ENCODE measurements at regions not wholly inside any gene's neighbourhood (a gene's known extent, or its start where the extent isn't known, plus 50 kb on each side); places are given as distances from the start of the nearest gene placed in this dataset.

GRCh38 chr3:153880493-153880892 lies 240.7 kb upstream of the ARHGEF26 start:
- Mint-ChIP-seq H3K36me3 (ENCODE audit: low read depth) (no peaks in the 10 kb centered on the region), H3K9me3 (peaks cover 19% of the 10 kb centered on the region), H3K27me3 (ENCODE audit: insufficient read depth) (no peaks in the 10 kb centered on the region), H3K27ac (no peak overlapping the region), H3K4me1 (ENCODE audit: low read depth) (no peaks in the 10 kb centered on the region), H3K4me3 (no peak overlapping the region)
- no peak for DNase-seq
- no peak for TF ChIP-seq CTCF (IDR thresholded peaks at IDR 0.05)

- DNase-seq, result no peak
- TF ChIP-seq CTCF (IDR thresholded peaks at IDR 0.05), result no peak
- no peak overlapping the region for H3K27ac Mint-ChIP-seq
These were observed 240.0 kb upstream of the ARHGEF26 start for GRCh38 chr3:153881201-153881600.

GRCh38 chr3:153885359-153885758 lies 235.8 kb upstream of the ARHGEF26 start:
- Mint-ChIP-seq H3K27ac (no peak overlapping the region), H3K4me1 (ENCODE audit: low read depth) (no peaks in the 10 kb centered on the region), H3K9me3 (peaks cover 18% of the 10 kb centered on the region), H3K36me3 (ENCODE audit: low read depth) (no peaks in the 10 kb centered on the region), H3K27me3 (ENCODE audit: insufficient read depth) (peaks cover 2% of the 10 kb centered on the region; the same call in 1 of the 2 replicates), H3K4me3 (no peak overlapping the region)
- no peak for DNase-seq
- no peak for TF ChIP-seq CTCF (IDR thresholded peaks at IDR 0.05)

More at GRCh38 chr3:153881201-153881600, 240.0 kb upstream of the ARHGEF26 start:
- Mint-ChIP-seq H3K4me1 (ENCODE audit: low read depth) (no peaks in the 10 kb centered on the region), H3K27me3 (ENCODE audit: insufficient read depth) (no peaks in the 10 kb centered on the region), H3K4me3 (no peak overlapping the region), H3K9me3 (peaks cover 17% of the 10 kb centered on the region), H3K36me3 (ENCODE audit: low read depth) (no peaks in the 10 kb centered on the region)

GRCh38 chr3:153889905-153890334 lies 231.3 kb upstream of the ARHGEF26 start:
- Mint-ChIP-seq H3K27me3 (ENCODE audit: insufficient read depth) (peaks cover 2% of the 10 kb centered on the region; the same call in 1 of the 2 replicates), H3K4me3 (no peak overlapping the region), H3K36me3 (ENCODE audit: low read depth) (no peaks in the 10 kb centered on the region), H3K27ac (no peak overlapping the region), H3K4me1 (ENCODE audit: low read depth) (no peaks in the 10 kb centered on the region), H3K9me3 (peaks cover 9% of the 10 kb centered on the region)
- no peak for DNase-seq
- TF ChIP-seq CTCF (IDR thresholded peaks at IDR 0.05), result no peak

- Mint-ChIP-seq H3K27me3 (ENCODE audit: insufficient read depth) (peaks cover 2% of the 10 kb centered on the region; the same call in 1 of the 2 replicates), H3K4me1 (ENCODE audit: low read depth) (no peaks in the 10 kb centered on the region), H3K4me3 (no peak overlapping the region), H3K27ac (no peak overlapping the region), H3K36me3 (ENCODE audit: low read depth) (no peaks in the 10 kb centered on the region), H3K9me3 (peaks cover 5% of the 10 kb centered on the region)
- no peak for DNase-seq
- no peak for TF ChIP-seq CTCF (IDR thresholded peaks at IDR 0.05)
These were observed 229.1 kb upstream of the ARHGEF26 start for GRCh38 chr3:153892126-153892525.

- no peak overlapping the region for H3K27ac Mint-ChIP-seq
- TF ChIP-seq CTCF (IDR thresholded peaks at IDR 0.05), result no peak
- H3K4me3 Mint-ChIP-seq, result no peak overlapping the region
- no peaks in the 10 kb centered on the region for H3K4me1 Mint-ChIP-seq (ENCODE audit: low read depth)
- no peak for DNase-seq
- H3K36me3 Mint-ChIP-seq (ENCODE audit: low read depth), result no peaks in the 10 kb centered on the region
- no peaks in the 10 kb centered on the region for H3K27me3 Mint-ChIP-seq (ENCODE audit: insufficient read depth)
- H3K9me3 Mint-ChIP-seq, result peaks cover 4% of the 10 kb centered on the region; the same call in 1 of the 2 replicates
These were observed 226.3 kb upstream of the ARHGEF26 start for GRCh38 chr3:153894857-153895256.
